PFSK-1 (cell line): ENCODE measurements at regions not wholly inside any gene's neighbourhood (a gene's known extent, or its start where the extent isn't known, plus 50 kb on each side); places are given as distances from the start of the nearest gene placed in this dataset.

Experiments used
- FOXP2 ChIP-seq: optimal IDR thresholded peaks from 2 replicates; pipeline ENCODE3; 2011; ENCODE audit warnings: borderline replicate concordance, control low read depth, inconsistent platforms; ENCODE audit not compliant: insufficient read depth; ENCODE audit errors: extremely low read length, extremely low read depth
- POLR2AphosphoS5 ChIP-seq: IDR thresholded peaks from 2 replicates; pipeline ENCODE4 v1.6.1; 2012; ENCODE audit warnings: low read depth, mild to moderate bottlenecking, control low read depth, low read length, moderate library complexity
- SIN3A ChIP-seq: IDR thresholded peaks from 2 replicates; pipeline ENCODE4 v1.6.1; 2012; ENCODE audit warnings: mild to moderate bottlenecking, low read length, moderate library complexity, borderline replicate concordance; ENCODE audit not compliant: insufficient read depth
- TAF1 ChIP-seq: IDR thresholded peaks from 2 replicates; pipeline ENCODE4 v1.6.1; 2012; ENCODE audit warnings: low read length, control low read depth, borderline replicate concordance; ENCODE audit not compliant: insufficient read depth

DNA sequence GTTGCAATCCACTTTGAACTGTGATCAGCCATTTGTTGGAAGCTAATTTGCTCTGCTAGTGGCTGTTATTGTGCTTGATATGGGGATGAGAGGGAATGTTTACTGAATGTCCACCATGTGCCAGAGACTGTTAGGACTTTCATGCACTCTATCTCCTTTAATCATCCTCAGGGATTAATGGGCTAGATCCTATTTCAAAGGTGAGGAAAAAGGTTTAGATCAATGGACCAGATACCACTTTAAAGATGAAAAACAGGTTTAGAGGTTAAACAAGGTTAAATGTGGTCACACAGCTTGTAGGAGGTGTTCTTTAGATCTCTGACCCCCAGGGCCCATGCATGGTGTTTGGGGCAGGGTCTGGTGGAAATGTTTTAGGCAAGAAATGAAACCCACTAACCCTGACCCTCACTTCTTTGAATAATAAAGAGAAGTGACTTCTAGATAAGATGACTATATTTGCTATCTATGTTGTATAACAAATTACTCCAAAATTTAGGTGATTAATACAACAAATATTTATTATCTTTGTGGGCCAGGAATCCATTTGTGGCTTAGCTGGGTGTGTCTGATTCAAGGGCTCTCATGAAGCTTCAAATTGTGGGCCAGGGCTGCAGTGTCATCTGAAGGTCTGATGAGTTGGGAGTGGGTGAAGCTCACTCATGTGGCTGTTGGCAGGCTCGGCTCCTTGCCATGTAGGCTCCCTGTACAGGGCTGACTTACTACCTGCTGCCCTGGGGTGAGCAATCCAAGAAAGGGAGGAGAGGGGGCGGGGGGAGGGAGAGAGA is 127.8 kb upstream of the FOXA2 start:
- no peak for TF ChIP-seq POLR2AphosphoS5
- no peak for TF ChIP-seq FOXP2
- TF ChIP-seq TAF1, result no peak
- TF ChIP-seq SIN3A, result no peak
